ENCODE measurements at regions not wholly inside any gene's neighbourhood (a gene's known extent, or its start where the extent isn't known, plus 50 kb on each side); places are given as distances from the start of the nearest gene placed in this dataset.

GRCh38 chr2:16475986-16476567 is 189.6 kb downstream of the CYRIA start:
- Histone ChIP-seq H3K4me3 (ENCODE audit: low read depth in 1 of 2, low read length in 2 of 2) (no peak overlapping the region), H3K36me3 (ENCODE audit: insufficient read depth, low read length) (no peaks in the 10 kb centered on the region), H3K9me3 (ENCODE audit: low read length) (no peaks in the 10 kb centered on the region), H3K27me3 (ENCODE audit: control insufficient read depth in 1 of 2, insufficient read depth in 2 of 2, low read length in 2 of 2) (no peaks in the 10 kb centered on the region), H3K4me1 (ENCODE audit: insufficient read depth, low read length) (no peaks in the 10 kb centered on the region), H3K9ac (ENCODE audit: low read length) (no peak overlapping the region), H3K27ac (ENCODE audit: low read depth, low read length) (no peak overlapping the region)

DNA sequence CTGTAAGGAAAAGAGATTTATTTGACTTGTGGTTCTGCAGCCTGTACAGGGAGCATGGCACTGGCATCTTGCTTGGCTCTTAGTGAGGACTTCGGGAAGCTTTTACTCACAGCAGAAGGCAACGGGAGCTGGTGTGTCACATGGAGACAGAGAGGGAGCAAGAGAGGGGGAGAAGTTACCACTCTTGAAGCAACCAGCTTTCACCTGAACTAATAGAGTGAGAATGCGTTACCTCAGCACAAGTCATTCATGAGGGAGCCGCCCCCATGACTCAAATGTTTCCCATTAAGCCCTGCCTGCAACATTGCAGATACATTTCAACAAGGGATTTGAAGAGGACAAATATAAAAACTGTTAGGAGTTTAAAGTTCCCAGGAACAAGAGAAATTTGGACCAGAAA is 190.0 kb downstream of the CYRIA start:
- Histone ChIP-seq H3K4me1 (ENCODE audit: insufficient read depth, low read length) (no peaks in the 10 kb centered on the region), H3K9me3 (ENCODE audit: low read length) (no peaks in the 10 kb centered on the region), H3K4me3 (ENCODE audit: low read depth in 1 of 2, low read length in 2 of 2) (no peak overlapping the region), H3K36me3 (ENCODE audit: insufficient read depth, low read length) (no peaks in the 10 kb centered on the region), H3K27ac (ENCODE audit: low read depth, low read length) (no peak overlapping the region), H3K9ac (ENCODE audit: low read length) (no peak overlapping the region), H3K27me3 (ENCODE audit: control insufficient read depth in 1 of 2, insufficient read depth in 2 of 2, low read length in 2 of 2) (no peaks in the 10 kb centered on the region)

GRCh38 chr2:16473575-16473974 is 192.1 kb downstream of the CYRIA start:
- no peak overlapping the region for H3K4me3 ChIP-seq (ENCODE audit: low read depth in 1 of 2, low read length in 2 of 2)
- no peaks in the 10 kb centered on the region for H3K36me3 ChIP-seq (ENCODE audit: insufficient read depth, low read length)
- no peaks in the 10 kb centered on the region for H3K4me1 ChIP-seq (ENCODE audit: insufficient read depth, low read length)
- H3K27me3 ChIP-seq (ENCODE audit: control insufficient read depth in 1 of 2, insufficient read depth in 2 of 2, low read length in 2 of 2), result no peaks in the 10 kb centered on the region
- no peak overlapping the region for H3K9ac ChIP-seq (ENCODE audit: low read length)
- no peak overlapping the region for H3K27ac ChIP-seq (ENCODE audit: low read depth, low read length)
- no peaks in the 10 kb centered on the region for H3K9me3 ChIP-seq (ENCODE audit: low read length)

DNA sequence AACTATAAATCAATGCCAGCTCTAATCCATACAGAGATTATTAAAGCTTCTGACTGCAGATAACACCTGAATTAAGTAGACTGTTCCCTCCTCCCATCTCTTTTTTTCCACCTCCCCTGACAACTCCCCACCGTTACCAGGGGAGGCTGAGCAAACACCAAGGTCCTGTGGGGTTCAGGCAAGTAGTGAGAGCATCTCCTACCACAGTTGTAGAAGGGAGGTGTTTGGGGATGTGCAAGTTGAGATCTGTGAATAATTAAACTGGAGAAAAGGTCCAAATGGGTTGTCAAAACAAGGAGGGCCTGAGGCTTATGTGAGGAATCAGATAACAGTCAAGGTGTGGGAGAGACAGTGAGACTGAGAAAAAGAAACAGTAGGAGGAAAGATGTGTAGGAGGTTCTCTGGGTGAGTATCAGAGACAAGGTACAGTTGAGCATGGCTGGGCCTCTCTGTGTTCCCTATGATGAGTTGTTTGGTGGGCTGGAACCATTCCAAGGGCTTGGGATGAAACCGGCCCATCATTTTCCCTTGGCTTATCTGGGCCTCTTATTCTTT is 194.6 kb downstream of the CYRIA start:
- no peaks in the 10 kb centered on the region for H3K9me3 ChIP-seq (ENCODE audit: low read length)
- no peaks in the 10 kb centered on the region for H3K4me1 ChIP-seq (ENCODE audit: insufficient read depth, low read length)
- no peaks in the 10 kb centered on the region for H3K27me3 ChIP-seq (ENCODE audit: control insufficient read depth in 1 of 2, insufficient read depth in 2 of 2, low read length in 2 of 2)
- H3K9ac ChIP-seq (ENCODE audit: low read length), result no peak overlapping the region
- no peaks in the 10 kb centered on the region for H3K36me3 ChIP-seq (ENCODE audit: insufficient read depth, low read length)
- no peak overlapping the region for H3K4me3 ChIP-seq (ENCODE audit: low read depth in 1 of 2, low read length in 2 of 2)
- no peak overlapping the region for H3K27ac ChIP-seq (ENCODE audit: low read depth, low read length)

DNA sequence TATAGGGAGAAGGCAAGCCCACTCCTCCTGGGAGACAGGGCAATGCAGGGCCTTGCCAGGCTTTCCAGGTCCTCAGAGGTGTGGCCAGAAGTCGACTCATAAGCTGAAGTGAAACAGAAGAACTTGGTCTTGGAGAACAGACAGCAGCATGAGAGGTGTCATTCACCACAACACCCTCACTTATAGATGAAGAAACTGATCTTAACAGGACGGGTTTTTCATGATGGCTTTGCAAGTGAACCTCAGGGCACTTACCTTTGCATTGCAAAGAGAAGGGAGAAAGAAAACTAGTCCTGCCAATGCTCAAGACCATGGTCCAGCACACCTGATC is 198.8 kb downstream of the CYRIA start:
- H3K9ac ChIP-seq (ENCODE audit: low read length), result no peak overlapping the region
- H3K4me3 ChIP-seq (ENCODE audit: low read depth in 1 of 2, low read length in 2 of 2), result no peak overlapping the region
- no peaks in the 10 kb centered on the region for H3K27me3 ChIP-seq (ENCODE audit: control insufficient read depth in 1 of 2, insufficient read depth in 2 of 2, low read length in 2 of 2)
- H3K36me3 ChIP-seq (ENCODE audit: insufficient read depth, low read length), result no peaks in the 10 kb centered on the region
- H3K9me3 ChIP-seq (ENCODE audit: low read length), result no peaks in the 10 kb centered on the region
- no peaks in the 10 kb centered on the region for H3K4me1 ChIP-seq (ENCODE audit: insufficient read depth, low read length)
- H3K27ac ChIP-seq (ENCODE audit: low read depth, low read length), result no peak overlapping the region

DNA sequence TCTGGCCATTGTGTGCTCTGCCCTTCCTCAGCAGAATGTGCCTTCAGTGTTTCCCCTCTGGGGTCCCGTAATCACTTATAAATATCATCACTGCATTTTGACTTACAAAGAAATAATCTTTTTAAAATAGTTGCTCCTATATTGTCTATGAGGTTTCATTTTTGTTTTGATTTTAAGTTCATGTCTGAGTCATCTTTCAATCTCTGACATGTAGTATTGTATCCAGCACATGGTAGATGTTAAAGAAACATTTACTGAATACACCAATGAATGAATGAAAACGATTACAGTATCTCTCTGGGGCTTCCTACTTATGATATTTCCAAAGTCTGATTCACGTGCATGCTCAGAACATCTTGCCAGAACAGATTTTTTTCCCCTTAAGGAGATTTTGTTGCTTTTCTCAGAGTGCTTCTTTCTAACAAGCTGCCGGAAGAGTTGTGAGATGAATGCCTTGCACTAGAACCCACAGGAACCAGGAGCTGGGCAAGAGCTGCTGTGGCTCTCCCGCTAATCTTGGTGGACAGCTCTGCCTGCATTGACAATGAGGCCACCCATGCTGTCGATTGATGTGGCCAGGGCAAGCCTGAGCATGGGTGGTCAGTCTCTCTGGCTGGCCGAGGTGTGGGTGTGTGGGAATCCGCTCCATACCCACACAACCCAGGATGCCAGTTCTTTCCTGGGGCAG is 199.4 kb downstream of the CYRIA start:
- no peak overlapping the region for H3K4me3 ChIP-seq (ENCODE audit: low read depth in 1 of 2, low read length in 2 of 2)
- no peaks in the 10 kb centered on the region for H3K27me3 ChIP-seq (ENCODE audit: control insufficient read depth in 1 of 2, insufficient read depth in 2 of 2, low read length in 2 of 2)
- no peaks in the 10 kb centered on the region for H3K9me3 ChIP-seq (ENCODE audit: low read length)
- no peak overlapping the region for H3K27ac ChIP-seq (ENCODE audit: low read depth, low read length)
- no peaks in the 10 kb centered on the region for H3K4me1 ChIP-seq (ENCODE audit: insufficient read depth, low read length)
- no peaks in the 10 kb centered on the region for H3K36me3 ChIP-seq (ENCODE audit: insufficient read depth, low read length)
- H3K9ac ChIP-seq (ENCODE audit: low read length), result no peak overlapping the region

DNA sequence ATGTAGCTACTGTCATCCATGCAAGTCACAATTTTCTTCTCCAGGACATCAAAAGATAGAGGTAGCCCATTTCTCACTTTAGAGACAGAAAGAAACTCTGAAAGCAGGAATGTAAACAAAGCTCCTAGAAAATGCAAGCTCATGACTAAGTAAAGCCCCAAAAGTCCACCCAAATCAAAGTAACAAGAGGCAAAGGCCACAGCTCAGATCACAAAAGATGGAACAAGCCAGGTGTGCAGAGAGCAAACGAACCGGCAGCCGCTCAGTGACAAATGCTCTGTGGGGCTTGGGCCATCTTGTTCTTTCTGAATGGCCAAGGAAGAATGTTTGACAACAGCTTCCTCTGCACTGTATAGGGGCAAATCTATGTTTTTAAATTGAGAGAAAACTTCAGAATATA is 201.0 kb downstream of the CYRIA start:
- H3K36me3 ChIP-seq (ENCODE audit: insufficient read depth, low read length), result no peaks in the 10 kb centered on the region
- H3K4me3 ChIP-seq (ENCODE audit: low read depth in 1 of 2, low read length in 2 of 2), result no peak overlapping the region
- no peaks in the 10 kb centered on the region for H3K9me3 ChIP-seq (ENCODE audit: low read length)
- H3K4me1 ChIP-seq (ENCODE audit: insufficient read depth, low read length), result no peaks in the 10 kb centered on the region
- H3K27ac ChIP-seq (ENCODE audit: low read depth, low read length), result no peak overlapping the region
- H3K9ac ChIP-seq (ENCODE audit: low read length), result no peak overlapping the region
- H3K27me3 ChIP-seq (ENCODE audit: control insufficient read depth in 1 of 2, insufficient read depth in 2 of 2, low read length in 2 of 2), result no peaks in the 10 kb centered on the region

GRCh38 chr2:16462958-16463357 is 202.7 kb downstream of the CYRIA start:
- Histone ChIP-seq H3K9me3 (ENCODE audit: low read length) (no peaks in the 10 kb centered on the region), H3K27ac (ENCODE audit: low read depth, low read length) (no peak overlapping the region), H3K9ac (ENCODE audit: low read length) (no peak overlapping the region), H3K27me3 (ENCODE audit: control insufficient read depth in 1 of 2, insufficient read depth in 2 of 2, low read length in 2 of 2) (no peaks in the 10 kb centered on the region), H3K4me1 (ENCODE audit: insufficient read depth, low read length) (no peaks in the 10 kb centered on the region), H3K4me3 (ENCODE audit: low read depth in 1 of 2, low read length in 2 of 2) (no peak overlapping the region), H3K36me3 (ENCODE audit: insufficient read depth, low read length) (no peaks in the 10 kb centered on the region)

DNA sequence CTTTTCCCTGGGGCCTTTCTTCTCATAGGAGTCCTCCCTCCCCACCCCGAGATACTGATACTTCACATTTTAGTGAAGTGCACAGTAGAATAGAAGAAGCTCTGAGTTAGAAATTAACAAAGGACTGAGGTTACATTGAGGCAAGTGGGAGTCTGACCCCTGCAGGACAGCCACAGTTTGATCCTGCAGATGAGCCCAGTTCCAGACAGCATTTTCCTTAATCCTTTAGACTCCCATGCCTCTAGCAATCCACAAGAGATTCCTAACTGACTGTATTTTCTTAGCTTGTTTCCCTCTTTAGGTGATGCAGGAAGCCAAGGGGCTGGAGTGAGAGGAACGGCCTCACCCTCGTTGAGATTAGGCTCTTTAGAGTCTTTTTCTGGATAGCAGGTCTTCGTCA is 204.0 kb downstream of the CYRIA start:
- H3K4me1 ChIP-seq (ENCODE audit: insufficient read depth, low read length), result no peaks in the 10 kb centered on the region
- H3K4me3 ChIP-seq (ENCODE audit: low read depth in 1 of 2, low read length in 2 of 2), result no peak overlapping the region
- no peaks in the 10 kb centered on the region for H3K27me3 ChIP-seq (ENCODE audit: control insufficient read depth in 1 of 2, insufficient read depth in 2 of 2, low read length in 2 of 2)
- H3K9me3 ChIP-seq (ENCODE audit: low read length), result no peaks in the 10 kb centered on the region
- no peaks in the 10 kb centered on the region for H3K36me3 ChIP-seq (ENCODE audit: insufficient read depth, low read length)
- H3K9ac ChIP-seq (ENCODE audit: low read length), result no peak overlapping the region
- H3K27ac ChIP-seq (ENCODE audit: low read depth, low read length), result no peak overlapping the region

DNA sequence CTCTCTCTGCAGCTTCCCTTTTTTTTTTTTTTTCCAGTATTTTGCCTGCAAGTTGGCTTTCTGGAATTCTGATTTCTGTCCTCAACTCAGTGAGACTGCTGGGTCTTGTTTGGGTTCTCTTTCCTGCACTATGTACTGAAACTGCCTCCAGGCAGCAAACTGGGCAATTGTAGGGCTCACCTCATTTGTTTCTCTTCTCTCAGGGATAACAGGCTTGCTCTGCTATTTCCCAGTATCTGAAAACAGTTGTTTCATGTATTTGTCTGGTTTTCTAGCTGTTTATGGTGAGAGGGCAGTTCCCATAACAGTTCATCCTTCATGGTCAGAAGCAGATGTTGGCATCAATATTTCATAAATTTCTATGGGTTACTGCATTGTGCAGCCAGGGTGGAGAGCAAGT is 206.0 kb downstream of the CYRIA start:
- no peak overlapping the region for H3K4me3 ChIP-seq (ENCODE audit: low read depth in 1 of 2, low read length in 2 of 2)

DNA sequence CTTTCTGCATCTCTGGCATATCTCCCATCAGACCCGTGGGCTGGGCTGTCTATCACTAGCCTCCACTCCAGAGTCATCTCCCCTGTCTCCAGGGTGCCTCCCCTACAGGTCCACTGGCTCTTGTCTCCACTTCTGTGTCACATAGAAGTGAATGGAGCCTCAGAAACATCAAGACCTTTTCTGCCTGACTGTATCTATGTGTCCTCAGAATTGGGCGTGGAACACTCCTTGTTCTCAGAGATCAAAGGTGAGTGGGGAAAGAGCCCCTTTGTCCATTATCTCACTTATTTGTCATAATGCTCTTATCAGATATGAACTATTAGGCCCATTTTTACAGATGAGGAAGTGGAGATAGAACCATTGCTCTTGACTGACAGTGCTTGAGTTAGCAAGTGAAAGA is 211.0 kb downstream of the CYRIA start:
- Histone ChIP-seq H3K36me3 (ENCODE audit: insufficient read depth, low read length) (no peaks in the 10 kb centered on the region), H3K4me1 (ENCODE audit: insufficient read depth, low read length) (no peaks in the 10 kb centered on the region), H3K27ac (ENCODE audit: low read depth, low read length) (no peak overlapping the region), H3K9ac (ENCODE audit: low read length) (no peak overlapping the region), H3K27me3 (ENCODE audit: control insufficient read depth in 1 of 2, insufficient read depth in 2 of 2, low read length in 2 of 2) (no peaks in the 10 kb centered on the region), H3K4me3 (ENCODE audit: low read depth in 1 of 2, low read length in 2 of 2) (no peak overlapping the region), H3K9me3 (ENCODE audit: low read length) (no peaks in the 10 kb centered on the region)

More for the DNA sequence above, 206.0 kb downstream of the CYRIA start:
- Histone ChIP-seq H3K9ac (ENCODE audit: low read length) (no peak overlapping the region), H3K36me3 (ENCODE audit: insufficient read depth, low read length) (no peaks in the 10 kb centered on the region), H3K27ac (ENCODE audit: low read depth, low read length) (no peak overlapping the region), H3K9me3 (ENCODE audit: low read length) (no peaks in the 10 kb centered on the region), H3K4me1 (ENCODE audit: insufficient read depth, low read length) (no peaks in the 10 kb centered on the region), H3K27me3 (ENCODE audit: control insufficient read depth in 1 of 2, insufficient read depth in 2 of 2, low read length in 2 of 2) (no peaks in the 10 kb centered on the region)

DNA sequence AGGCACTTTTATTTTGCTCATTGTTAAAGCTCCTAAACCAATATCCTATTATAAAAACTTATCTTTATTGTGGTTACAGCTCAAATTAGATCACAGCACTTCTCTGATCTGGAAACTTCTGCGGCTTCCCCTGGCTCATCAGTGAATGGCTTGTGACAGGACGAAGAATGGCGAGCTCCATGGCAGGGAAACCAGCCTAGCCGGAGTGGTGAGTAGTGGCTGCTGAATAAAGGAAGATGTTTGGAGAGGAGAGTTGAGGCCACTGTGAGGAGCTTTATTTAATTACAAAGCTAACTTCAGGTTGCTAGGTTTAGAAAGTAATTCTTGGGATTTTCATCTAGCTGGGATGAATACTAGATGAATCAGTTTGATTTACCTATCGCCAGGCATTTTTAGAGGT is 213.5 kb downstream of the CYRIA start:
- Histone ChIP-seq H3K9me3 (ENCODE audit: low read length) (no peaks in the 10 kb centered on the region), H3K4me3 (ENCODE audit: low read depth in 1 of 2, low read length in 2 of 2) (no peak overlapping the region), H3K36me3 (ENCODE audit: insufficient read depth, low read length) (no peaks in the 10 kb centered on the region), H3K27ac (ENCODE audit: low read depth, low read length) (no peak overlapping the region), H3K9ac (ENCODE audit: low read length) (no peak overlapping the region), H3K4me1 (ENCODE audit: insufficient read depth, low read length) (no peaks in the 10 kb centered on the region), H3K27me3 (ENCODE audit: control insufficient read depth in 1 of 2, insufficient read depth in 2 of 2, low read length in 2 of 2) (no peaks in the 10 kb centered on the region)
